Choroid plexus epithelial cell (primary cell): ENCODE measurements at regions not wholly inside any gene's neighbourhood (a gene's known extent, or its start where the extent isn't known, plus 50 kb on each side); places are given as distances from the start of the nearest gene placed in this dataset.

Experiments
- DNase-seq: peaks from one replicate; pipeline ENCODE4 v3.0.0-alpha.2; 2010; ENCODE audit warnings: low read depth
- H3K4me3 ChIP-seq: 2 replicates; pipeline ENCODE4 v1.5.1; 2011; ENCODE audit warnings: low read depth, mild to moderate bottlenecking, control low read depth, low read length, moderate library complexity
- CTCF ChIP-seq: conservative IDR thresholded peaks from 2 replicates; pipeline ENCODE4 v1.5.1; 2011; ENCODE audit warnings: low read depth, mild to moderate bottlenecking, control low read depth, inconsistent platforms, low read length, moderate library complexity

DNA sequence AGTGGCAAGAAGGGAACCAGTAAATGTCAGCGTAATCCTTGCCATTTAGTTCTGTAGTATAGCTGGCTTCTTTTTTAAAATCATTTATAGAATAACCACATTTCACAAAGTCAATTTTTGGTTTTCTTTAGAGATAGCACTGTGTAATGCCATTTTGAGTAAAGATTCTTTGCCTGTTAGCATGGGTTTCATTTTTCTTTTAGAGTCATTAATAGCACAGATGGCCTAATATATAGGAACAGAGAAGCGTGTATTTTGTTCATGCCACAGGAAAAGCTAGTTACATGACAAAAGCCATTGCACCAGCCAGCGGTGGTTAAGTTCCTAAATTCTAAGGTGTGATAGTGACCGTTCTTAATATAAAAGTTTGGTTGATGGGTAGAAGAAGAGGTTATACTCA, 1363.9 kb downstream of the MAT2B start:
- no peak overlapping the region for H3K4me3 ChIP-seq
- no peak for TF ChIP-seq CTCF

GRCh38 chr5:164876793-164877192, 1371.4 kb downstream of the MAT2B start:
- TF ChIP-seq CTCF = no peak
- no peak for DNase-seq
- H3K4me3 ChIP-seq = no peak overlapping the region

More for the DNA sequence above, 1363.9 kb downstream of the MAT2B start:
- DNase-seq = no peak

DNA sequence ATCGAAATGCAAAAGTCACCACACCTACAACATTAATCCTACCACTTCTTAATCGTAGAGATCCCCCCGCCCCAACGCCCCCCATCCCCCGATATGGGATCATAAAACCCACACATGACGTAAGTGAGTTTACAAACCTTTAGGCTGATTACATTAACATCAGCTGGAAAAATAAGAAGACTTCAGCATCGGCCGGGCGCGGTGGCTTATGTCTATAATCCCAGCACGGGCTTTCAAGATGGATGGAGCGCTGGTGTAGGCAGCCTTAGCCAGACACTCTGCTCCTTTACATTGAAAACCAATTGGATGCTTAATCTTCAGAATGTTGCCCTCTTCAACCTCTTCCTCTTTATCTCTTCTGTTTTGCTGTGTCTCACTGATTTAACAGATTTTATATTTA, 1376.0 kb downstream of the MAT2B start:
- DNase-seq = no peak
- H3K4me3 ChIP-seq = no peak overlapping the region
- no peak for TF ChIP-seq CTCF

DNA sequence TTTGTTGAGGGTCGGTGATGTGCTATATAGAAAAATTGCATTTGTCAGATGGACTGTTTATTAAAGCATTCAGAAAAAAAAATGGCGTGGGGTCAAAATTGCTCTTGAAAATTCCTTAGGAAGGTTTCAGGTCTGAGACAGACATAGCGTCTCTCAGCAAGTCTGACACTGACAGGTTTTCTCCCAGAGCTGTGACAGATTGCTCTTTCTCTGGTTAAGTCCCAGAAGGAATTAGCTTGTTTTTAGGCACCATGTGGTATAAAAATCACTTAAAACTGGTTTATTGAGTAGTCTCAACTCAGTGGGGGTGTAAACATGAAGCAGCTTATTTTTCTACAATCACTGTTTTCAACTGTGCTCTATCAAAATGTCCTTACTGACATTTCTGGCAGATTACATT, 1379.8 kb downstream of the MAT2B start:
- no peak overlapping the region for H3K4me3 ChIP-seq
- no peak for TF ChIP-seq CTCF
- DNase-seq = no peak

DNA sequence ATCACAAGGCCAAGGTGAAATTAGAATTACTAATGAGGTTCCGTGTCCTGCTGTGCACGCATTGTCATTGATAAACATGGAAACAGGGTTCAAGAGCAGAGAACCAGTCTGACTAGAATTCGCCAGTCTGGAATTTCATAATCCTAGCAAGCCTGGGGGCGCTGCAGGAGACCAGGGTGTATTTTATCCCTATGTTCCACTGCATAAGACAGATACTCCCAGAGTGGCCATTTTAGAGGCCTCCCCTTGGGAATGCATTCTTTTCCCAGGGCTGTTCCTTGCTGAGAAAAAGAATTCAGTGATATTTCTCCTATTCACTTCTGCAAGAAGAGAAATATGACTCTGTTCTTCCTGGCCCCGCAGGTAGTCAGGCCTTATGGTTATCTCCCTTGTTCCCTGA, 1387.7 kb downstream of the MAT2B start:
- no peak for DNase-seq
- TF ChIP-seq CTCF = no peak

DNA sequence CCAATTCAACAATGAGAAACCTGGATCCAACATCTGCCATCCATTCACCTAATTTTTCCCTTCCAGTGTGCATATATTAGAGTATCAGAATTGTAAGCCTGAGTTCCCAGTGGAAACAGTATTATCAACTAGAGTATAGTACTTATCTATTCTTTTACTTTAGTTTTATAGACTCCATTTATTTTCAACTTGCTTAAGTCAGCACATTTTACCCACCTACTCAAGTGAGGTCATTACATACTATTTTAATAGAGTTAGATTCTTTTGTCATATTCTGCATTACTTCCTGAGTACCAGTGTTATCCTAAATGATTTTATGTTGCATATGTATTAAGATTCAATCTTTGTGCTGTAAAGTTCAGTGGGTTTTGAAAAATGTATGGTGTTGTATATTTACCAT, 1393.3 kb downstream of the MAT2B start:
- H3K4me3 ChIP-seq = no peak overlapping the region
- DNase-seq = no peak
- no peak for TF ChIP-seq CTCF

More for the DNA sequence above, 1387.7 kb downstream of the MAT2B start:
- no peak overlapping the region for H3K4me3 ChIP-seq

- no peak for DNase-seq
- H3K4me3 ChIP-seq = no peak overlapping the region
- TF ChIP-seq CTCF = no peak
These were observed 1404.3 kb downstream of the MAT2B start for GRCh38 chr5:164909673-164910072.
